Lower leg skin (tissue), 3 donors: ENCODE measurements at regions not wholly inside any gene's neighbourhood (a gene's known extent, or its start where the extent isn't known, plus 50 kb on each side); places are given as distances from the start of the nearest gene placed in this dataset.

ENCODE experiments used
- CTCF ChIP-seq, 3 donors: fragments of 450-650 bp; IDR thresholded peaks; one replicate each; pipeline ENCODE4 v1.5.1; 2016; ENCODE audit warnings: antibody characterized with exemption in 3 of 3, mild to moderate bottlenecking in 3 of 3, moderate library complexity in 2 of 3
- POLR2A ChIP-seq, 2 donors: fragments of 450-650 bp; IDR thresholded peaks; one replicate each; pipeline ENCODE4 v1.6.1; 2016 to 2017; ENCODE audit warnings: antibody characterized with exemption in 2 of 2, mild to moderate bottlenecking in 1 of 2, moderate library complexity in 1 of 2

DNA sequence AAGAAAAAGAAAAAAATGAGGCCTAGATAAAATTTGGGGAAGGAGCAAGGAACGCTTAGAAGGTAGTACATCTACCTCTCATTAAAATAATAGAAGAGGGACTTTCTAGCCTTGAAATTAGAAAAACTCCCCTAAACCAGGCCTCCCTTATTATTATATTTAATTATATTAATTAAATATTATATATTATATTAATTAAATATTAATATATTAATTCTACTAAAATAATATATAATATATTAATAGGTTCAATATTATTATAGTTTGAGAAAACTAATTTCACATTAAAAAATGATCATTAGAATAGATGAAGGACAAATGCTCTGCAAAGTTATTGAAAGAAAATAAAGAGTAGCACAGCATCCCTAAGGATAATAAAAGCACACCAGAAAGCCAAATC is 449.4 kb downstream of the NBAS start:
- TF ChIP-seq POLR2A (IDR thresholded peaks at IDR 0.05) (no peak), CTCF (IDR thresholded peaks at IDR 0.05) (no peak)
